NT2/D1 (cell line): ENCODE measurements at regions not wholly inside any gene's neighbourhood (a gene's known extent, or its start where the extent isn't known, plus 50 kb on each side); places are given as distances from the start of the nearest gene placed in this dataset.

ENCODE experiments used
- DNase-seq: peaks from one replicate; pipeline ENCODE4 v3.0.0-alpha.2; 2011; ENCODE audit warnings: low read depth, low spot score
- H3K27me3 ChIP-seq: 2 replicates; pipeline ENCODE4 v1.6.0; 2011; ENCODE audit warnings: mild to moderate bottlenecking; ENCODE audit not compliant: insufficient read length, insufficient read depth
- H3K36me3 ChIP-seq: 2 replicates; pipeline ENCODE4 v1.6.1; 2011; ENCODE audit warnings: mild to moderate bottlenecking, low read length, mixed read lengths; ENCODE audit not compliant: insufficient read depth, insufficient read length
- H3K4me1 ChIP-seq: 2 replicates; pipeline ENCODE4 v1.5.1; 2011; ENCODE audit not compliant: insufficient read depth, insufficient read length
- H3K4me3 ChIP-seq: 2 replicates; pipeline ENCODE4 v1.5.1; 2011; ENCODE audit warnings: low read depth; ENCODE audit not compliant: insufficient read length
- H3K9ac ChIP-seq: 2 replicates; pipeline ENCODE4 v1.6.0; 2011; ENCODE audit warnings: low read depth; ENCODE audit not compliant: insufficient read length
- H3K9me3 ChIP-seq: 2 replicates; pipeline ENCODE4 v1.5.1; 2011; ENCODE audit warnings: mild to moderate bottlenecking, low read length; ENCODE audit not compliant: insufficient read depth
- SUZ12 ChIP-seq: IDR thresholded peaks from 2 replicates; pipeline ENCODE4 v1.6.1; 2011; ENCODE audit not compliant: insufficient read length, insufficient read depth; ENCODE audit errors: extremely low read depth
- YY1 ChIP-seq: IDR thresholded peaks from 2 replicates; pipeline ENCODE4 v1.6.1; 2011; ENCODE audit not compliant: insufficient read length, insufficient read depth
- ZNF274 ChIP-seq: IDR thresholded peaks from 2 replicates; pipeline ENCODE4 v1.6.1; 2011; ENCODE audit warnings: mild to moderate bottlenecking, low read depth, low read length

DNA sequence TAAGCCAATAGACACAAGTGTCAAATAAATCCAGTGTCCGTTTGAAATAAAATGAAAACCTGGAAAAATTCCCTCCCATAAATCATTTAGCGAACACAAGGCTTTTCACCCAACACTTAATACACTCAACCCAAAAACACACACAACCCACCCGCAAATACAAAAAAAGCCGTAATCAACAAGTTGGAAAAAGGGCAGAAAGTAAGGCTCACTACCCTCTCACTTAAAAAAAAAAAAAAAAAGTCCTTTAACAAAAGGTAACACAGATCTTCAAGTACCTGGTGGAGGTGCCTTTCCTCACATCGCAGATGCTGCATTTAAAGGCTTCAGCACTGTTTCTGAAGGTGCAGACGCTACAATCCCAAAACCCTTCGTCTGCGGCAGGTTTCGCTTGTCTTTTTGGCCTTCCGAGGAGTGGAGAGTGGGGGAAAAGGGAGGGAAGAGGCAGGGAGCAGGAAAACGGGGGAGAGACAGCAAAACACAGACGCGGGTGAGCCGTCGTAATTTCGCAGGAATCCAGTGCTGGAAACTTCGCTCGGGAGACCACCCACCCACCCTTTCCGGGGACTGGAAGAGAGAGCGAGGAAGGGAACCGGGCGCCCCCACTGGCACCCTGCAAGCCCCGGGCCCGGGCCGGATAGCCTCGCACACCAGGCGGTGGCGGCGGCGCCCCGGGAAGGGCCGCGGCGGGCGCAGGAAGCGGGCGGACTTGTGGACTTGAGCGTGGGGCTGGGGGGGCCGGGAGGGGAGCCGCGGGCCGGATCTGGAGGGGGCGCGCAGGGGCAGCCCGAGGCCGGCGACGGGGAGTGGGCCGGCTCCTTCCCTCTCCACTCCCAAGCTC is 401.8 kb downstream of the SHQ1 start, which contains the start of gene RYBP:
Gene RYBP (minus strand): TSS at position 404 of the 841 bp plus-strand sequence.
- H3K9me3 ChIP-seq: no peaks in the 10 kb centered on the region

DNA sequence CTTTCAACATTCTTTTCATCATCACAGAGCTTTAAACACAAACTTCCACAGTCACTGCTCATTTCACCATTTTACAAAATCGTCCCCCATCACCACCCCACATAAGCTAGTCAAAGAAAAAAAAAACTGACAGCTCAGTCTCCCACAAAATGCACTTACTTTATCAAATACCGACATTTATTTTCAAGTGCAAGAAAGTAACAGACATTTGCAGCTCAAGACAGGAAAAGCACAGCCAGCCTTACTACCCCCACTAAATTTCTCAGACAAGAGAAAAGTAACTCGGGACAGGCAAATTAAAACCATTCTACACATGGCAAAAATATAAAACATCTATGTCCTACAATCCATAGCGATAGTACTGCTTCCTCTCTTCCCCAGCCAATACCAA is 402.4 kb downstream of the SHQ1 start:
- H3K27me3 ChIP-seq: no peaks in the 10 kb centered on the region
- DNase-seq: no peak
- peaks cover 21% of the 10 kb centered on the region for H3K36me3 ChIP-seq
- H3K4me3 ChIP-seq: peak overlapping the region; percentile 84
- TF ChIP-seq YY1: no peak
- no peak for TF ChIP-seq SUZ12
- TF ChIP-seq ZNF274: no peak
- H3K9me3 ChIP-seq: no peaks in the 10 kb centered on the region
- H3K4me1 ChIP-seq: no peaks in the 10 kb centered on the region
- peak overlapping the region; percentile 92 for H3K9ac ChIP-seq

More for the DNA sequence above, 401.8 kb downstream of the SHQ1 start, which contains the start of gene RYBP:
- Histone ChIP-seq H3K9ac (peak within 1 kb of the TSS; percentile 92), H3K36me3 (peaks cover 21% of the 10 kb centered on the region), H3K4me1 (no peaks in the 10 kb centered on the region), H3K27me3 (no peaks in the 10 kb centered on the region), H3K4me3 (peak within 1 kb of the TSS; percentile 84)
- peak; percentile 22 for DNase-seq
- TF ChIP-seq ZNF274 (no peak), YY1 (no peak), SUZ12 (no peak)

DNA sequence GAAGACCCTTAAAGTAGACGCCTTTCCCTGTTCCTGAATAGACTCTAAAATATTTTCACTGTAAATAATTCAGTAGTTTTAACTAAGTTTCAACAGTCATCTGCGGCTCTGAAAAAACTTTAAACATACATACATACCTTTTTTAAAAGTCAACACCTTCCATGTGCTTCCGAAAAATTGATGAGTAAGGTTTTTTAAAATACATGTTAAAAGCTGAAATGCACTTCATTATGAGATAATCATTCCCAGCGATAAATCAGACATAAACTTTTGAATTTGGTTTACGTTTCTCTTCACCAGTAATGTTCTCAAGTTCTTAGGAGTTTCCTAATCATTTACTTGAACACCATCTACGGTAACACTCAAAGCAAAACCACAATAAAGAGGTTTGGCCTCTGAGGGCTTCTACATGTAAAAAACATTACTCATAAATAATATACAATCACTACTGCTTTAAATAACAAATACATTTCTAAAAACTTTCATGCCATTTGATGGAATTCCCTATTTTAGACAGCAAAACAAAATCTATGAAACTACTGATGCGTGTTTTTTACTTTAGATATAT is 403.5 kb downstream of the SHQ1 start:
- Histone ChIP-seq H3K27me3 (no peaks in the 10 kb centered on the region), H3K36me3 (peaks cover 29% of the 10 kb centered on the region), H3K9me3 (no peaks in the 10 kb centered on the region), H3K4me3 (peak overlapping the region; percentile 84), H3K9ac (no peak overlapping the region), H3K4me1 (no peaks in the 10 kb centered on the region)
- TF ChIP-seq SUZ12: no peak
- no peak for TF ChIP-seq YY1
- no peak for TF ChIP-seq ZNF274
- no peak for DNase-seq

DNA sequence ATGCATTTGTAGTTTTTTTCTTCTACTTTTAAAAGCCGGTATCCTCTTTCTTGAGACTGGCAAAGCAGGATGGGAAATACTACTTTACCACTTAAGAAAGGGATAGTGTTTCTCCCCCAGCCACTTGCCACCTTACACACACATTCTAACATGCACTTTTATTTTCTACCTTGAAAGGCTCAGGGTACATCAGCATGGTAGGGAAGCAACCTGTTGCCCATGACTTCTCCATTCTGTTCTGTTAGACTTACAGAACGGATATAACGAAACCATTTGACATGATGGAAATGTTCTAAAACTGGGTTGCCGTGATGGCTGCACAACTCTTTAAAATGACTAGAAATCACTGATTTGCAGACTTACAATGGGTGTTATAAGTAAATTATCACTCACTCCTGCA is 405.5 kb downstream of the SHQ1 start:
- no peaks in the 10 kb centered on the region for H3K27me3 ChIP-seq
- peaks cover 46% of the 10 kb centered on the region for H3K36me3 ChIP-seq
- TF ChIP-seq SUZ12 (no peak), ZNF274 (no peak), YY1 (no peak)
- no peaks in the 10 kb centered on the region for H3K9me3 ChIP-seq
- DNase-seq: no peak
- no peaks in the 10 kb centered on the region for H3K4me1 ChIP-seq
- no peak overlapping the region for H3K9ac ChIP-seq
- H3K4me3 ChIP-seq: no peak overlapping the region

DNA sequence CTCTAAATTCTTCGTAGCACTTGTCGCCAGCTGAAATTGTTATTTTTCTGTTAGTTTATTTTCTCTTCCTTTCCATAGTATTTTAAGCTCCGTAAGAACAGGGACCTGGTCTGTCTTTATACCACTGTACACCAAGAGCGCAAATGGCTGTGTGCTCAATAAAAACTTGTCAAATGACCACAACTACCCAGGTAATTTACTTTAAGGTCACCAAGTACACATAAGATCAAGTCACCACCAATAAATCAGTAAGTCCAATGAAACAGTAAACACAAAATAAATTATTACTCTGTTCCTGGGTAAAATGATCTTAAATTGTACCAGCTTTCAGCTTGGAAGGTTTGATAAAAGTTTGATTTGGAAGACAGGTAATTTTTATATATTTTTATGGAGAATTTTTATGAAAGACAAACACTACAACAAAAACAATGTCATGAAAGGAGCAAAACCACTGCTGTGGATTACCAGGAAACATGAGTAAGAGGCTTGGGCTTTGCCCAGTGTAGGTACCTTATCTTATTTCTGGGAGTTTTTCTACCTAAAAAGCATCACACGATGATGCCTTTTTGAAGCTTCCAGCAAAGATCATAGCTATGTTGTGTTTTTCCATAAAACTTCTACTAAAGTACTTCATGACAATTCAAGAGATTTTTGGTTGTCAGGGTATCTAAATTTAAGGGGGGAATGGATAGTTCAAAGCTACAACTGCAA is 406.8 kb downstream of the SHQ1 start:
- Histone ChIP-seq H3K9me3 (no peaks in the 10 kb centered on the region), H3K36me3 (peaks cover 45% of the 10 kb centered on the region), H3K27me3 (no peaks in the 10 kb centered on the region), H3K4me3 (no peak overlapping the region), H3K4me1 (no peaks in the 10 kb centered on the region), H3K9ac (no peak overlapping the region)
- no peak for DNase-seq
- TF ChIP-seq YY1 (no peak), ZNF274 (no peak), SUZ12 (no peak)

DNA sequence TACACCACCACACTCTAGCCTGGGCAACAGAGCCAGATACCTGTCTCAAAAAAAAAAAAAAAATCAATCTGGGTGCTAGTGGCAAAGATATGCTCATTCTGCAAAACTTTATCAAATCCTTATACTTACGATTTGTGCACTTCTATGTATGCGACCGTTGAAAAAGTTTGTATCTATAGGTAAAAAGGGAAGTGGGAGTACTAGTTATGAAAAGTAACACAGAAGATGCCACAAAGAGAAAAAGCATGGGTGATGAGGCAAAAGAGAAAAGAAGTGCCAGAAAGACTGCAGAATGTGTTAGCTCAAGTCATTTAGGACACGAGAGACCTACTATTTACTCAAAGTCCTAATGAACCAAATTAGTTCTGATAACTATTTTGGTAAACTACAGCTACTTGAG is 407.8 kb downstream of the SHQ1 start:
- Histone ChIP-seq H3K4me3 (no peak overlapping the region), H3K27me3 (no peaks in the 10 kb centered on the region), H3K36me3 (peaks cover 47% of the 10 kb centered on the region), H3K4me1 (no peaks in the 10 kb centered on the region), H3K9me3 (no peaks in the 10 kb centered on the region), H3K9ac (no peak overlapping the region)
- TF ChIP-seq SUZ12: no peak
- TF ChIP-seq ZNF274: no peak
- TF ChIP-seq YY1: no peak
- DNase-seq: no peak

DNA sequence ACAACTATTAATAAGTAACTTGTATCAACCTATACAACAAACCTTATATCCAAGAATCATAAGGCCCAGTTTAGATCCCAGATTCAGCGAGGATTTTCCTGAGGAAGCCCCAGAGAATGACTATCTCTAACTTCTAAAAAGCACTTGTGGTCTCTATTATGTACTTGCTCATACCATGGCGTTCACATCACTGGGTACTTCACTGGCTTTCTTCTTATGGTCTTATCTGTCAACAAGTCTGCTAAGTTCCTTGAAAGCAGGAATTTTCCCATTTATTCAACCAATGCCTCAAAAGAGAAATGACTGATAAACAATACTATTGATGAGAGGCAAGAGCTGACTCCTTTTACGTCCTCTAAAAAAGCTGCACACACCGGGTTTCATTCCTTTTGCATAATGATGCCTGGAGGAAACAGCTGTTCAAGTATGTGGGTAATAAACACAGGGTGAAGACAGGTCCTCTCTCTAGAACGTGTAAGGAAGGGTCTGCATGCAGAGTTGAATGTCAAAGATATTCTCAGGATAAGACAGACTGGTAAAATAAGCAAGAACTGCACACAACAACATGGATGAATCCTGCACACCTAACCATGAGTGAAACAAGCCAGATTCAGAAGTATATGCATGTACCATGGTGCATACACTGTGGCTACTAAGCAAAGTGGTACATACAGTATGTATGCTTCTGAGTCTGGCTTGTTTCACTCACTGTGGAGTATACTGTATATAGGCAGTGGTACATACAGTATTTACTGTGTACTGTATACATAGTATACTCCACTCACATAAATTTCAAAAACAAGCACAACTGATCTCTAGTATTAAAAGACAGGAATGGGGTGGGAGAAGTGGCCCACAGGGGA is 408.7 kb downstream of the SHQ1 start:
- TF ChIP-seq SUZ12 (no peak), ZNF274 (no peak), YY1 (no peak)
- Histone ChIP-seq H3K9ac (no peak overlapping the region), H3K4me1 (no peaks in the 10 kb centered on the region), H3K4me3 (no peak overlapping the region), H3K9me3 (no peaks in the 10 kb centered on the region), H3K36me3 (peaks cover 47% of the 10 kb centered on the region), H3K27me3 (no peaks in the 10 kb centered on the region)
- no peak for DNase-seq
